GM23338 (cell line): ENCODE measurements at regions not wholly inside any gene's neighbourhood (a gene's known extent, or its start where the extent isn't known, plus 50 kb on each side); places are given as distances from the start of the nearest gene placed in this dataset.

Experiments
- ATAC-seq: fragments of 200-7000 bp; cut with Tn5 transposase; 3 replicates; pipeline ENCODE4 v1.9.1; 2020
- DNase-seq: peaks from one replicate; pipeline ENCODE4 v3.0.0-alpha.2; 2015; ENCODE audit warnings: low spot score
- H2AFZ ChIP-seq: fragments of 200-600 bp; sonication (generic); 2 replicates; pipeline ENCODE4 v1.8.0; 2016; ENCODE audit warnings: antibody characterized with exemption, mild to moderate bottlenecking, moderate library complexity
- H3F3A ChIP-seq: fragments of 200-600 bp; sonication (generic); replicated peaks from 2 replicates; pipeline ENCODE4 v1.8.0; 2017; ENCODE audit warnings: antibody characterized with exemption, mixed run types, low read depth
- H3K27ac ChIP-seq: fragments of 200-600 bp; sonication (generic); 2 replicates; pipeline ENCODE4 v1.6.1; 2016; ENCODE audit warnings: low read depth
- H3K27me3 ChIP-seq: fragments of 200-600 bp; sonication (generic); 2 replicates; pipeline ENCODE4 v1.8.0; 2016; ENCODE audit warnings: mild to moderate bottlenecking, mixed run types, moderate library complexity; ENCODE audit not compliant: insufficient read depth
- H3K36me3 ChIP-seq: fragments of 200-600 bp; sonication (generic); 2 replicates; pipeline ENCODE4 v1.8.0; 2016; ENCODE audit warnings: mild to moderate bottlenecking; ENCODE audit not compliant: insufficient read depth
- H3K4me1 ChIP-seq: fragments of 200-600 bp; sonication (generic); 2 replicates; pipeline ENCODE4 v1.8.0; 2016; ENCODE audit warnings: mild to moderate bottlenecking, moderate library complexity; ENCODE audit not compliant: insufficient read depth
- H3K4me2 ChIP-seq: fragments of 200-600 bp; sonication (generic); 2 replicates; pipeline ENCODE4 v1.7.1; 2017; ENCODE audit warnings: mixed run types
- H3K4me3 ChIP-seq: fragments of 200-600 bp; sonication (generic); 2 replicates; pipeline ENCODE4 v1.6.1; 2016; ENCODE audit warnings: mixed run types
- H3K79me2 ChIP-seq: fragments of 200-600 bp; sonication (generic); replicated peaks from 2 replicates; pipeline ENCODE4 v1.8.0; 2017; ENCODE audit warnings: mild to moderate bottlenecking; ENCODE audit not compliant: insufficient read depth
- H3K9me2 ChIP-seq: fragments of 200-600 bp; sonication (generic); 2 replicates; pipeline ENCODE4 v1.8.0; 2017; ENCODE audit not compliant: insufficient read depth
- H4K20me1 ChIP-seq: fragments of 200-600 bp; sonication (generic); replicated peaks from 2 replicates; pipeline ENCODE4 v1.8.0; 2017; ENCODE audit warnings: mild to moderate bottlenecking; ENCODE audit not compliant: insufficient read depth
- H3K27ac Mint-ChIP-seq: 2 replicates; pipeline ENCODE4 v1.8.0; 2020; ENCODE audit warnings: inconsistent platforms, mild to moderate bottlenecking, moderate library complexity, mixed read lengths
- H3K27me3 Mint-ChIP-seq: 3 replicates; pipeline ENCODE4 v1.8.0; 2022; ENCODE audit warnings: low read depth, mild to moderate bottlenecking, moderate library complexity, mixed read lengths, inconsistent platforms; ENCODE audit not compliant: insufficient read depth, poor library complexity
- H3K36me3 Mint-ChIP-seq: 3 replicates; pipeline ENCODE4 v1.8.0; 2021; ENCODE audit warnings: low read depth, mild to moderate bottlenecking, inconsistent platforms, moderate library complexity, mixed read lengths
- H3K4me1 Mint-ChIP-seq: 3 replicates; pipeline ENCODE4 v1.8.0; 2020; ENCODE audit warnings: mild to moderate bottlenecking, inconsistent platforms, mixed read lengths
- H3K4me3 Mint-ChIP-seq: 3 replicates; pipeline ENCODE4 v1.8.0; 2021; ENCODE audit warnings: moderate library complexity, mild to moderate bottlenecking, inconsistent platforms, mixed read lengths
- H3K9me3 Mint-ChIP-seq: 3 replicates; pipeline ENCODE4 v1.8.0; 2020; ENCODE audit warnings: moderate library complexity, mild to moderate bottlenecking, inconsistent platforms, mixed read lengths
- EZH2 ChIP-seq: fragments of 200-600 bp; sonication (generic); IDR thresholded peaks from one replicate; pipeline ENCODE4 v1.8.0; 2017; ENCODE audit warnings: antibody characterized with exemption, mild to moderate bottlenecking, low read depth; ENCODE audit not compliant: unreplicated experiment
- EZH2phosphoT487 ChIP-seq: fragments of 200-600 bp; sonication (generic); IDR thresholded peaks from one replicate; pipeline ENCODE4 v1.8.1; 2018; ENCODE audit warnings: antibody characterized with exemption; ENCODE audit not compliant: unreplicated experiment
- JUNB ChIP-seq: IDR thresholded peaks from one replicate; pipeline ENCODE4 v1.6.1; 2016; ENCODE audit warnings: antibody characterized with exemption; ENCODE audit not compliant: unreplicated experiment
- NANOG ChIP-seq: IDR thresholded peaks from 2 replicates; pipeline ENCODE4 v1.6.1; 2016; ENCODE audit warnings: antibody characterized with exemption, borderline replicate concordance
- POLR2AphosphoS5 ChIP-seq: IDR thresholded peaks from 2 replicates; pipeline ENCODE4 v1.6.1; 2016; ENCODE audit warnings: antibody characterized with exemption, low read depth
- STAT1 ChIP-seq: IDR thresholded peaks from one replicate; pipeline ENCODE4 v1.6.1; 2016; ENCODE audit warnings: antibody characterized with exemption; ENCODE audit not compliant: unreplicated experiment
- ZNF114 ChIP-seq: fragments of 250-450 bp; sonication (Bioruptor Pico); IDR thresholded peaks from 2 replicates; pipeline ENCODE4 v1.5.0; 2020; ENCODE audit warnings: mild to moderate bottlenecking, moderate library complexity
- ZNF331 ChIP-seq: fragments of 250-450 bp; sonication (Bioruptor Pico); IDR thresholded peaks from 2 replicates; pipeline ENCODE4 v1.5.0; 2020; ENCODE audit warnings: low read depth, mild to moderate bottlenecking, moderate library complexity
- TF ChIP-seq, protein P1 (sequence below): IDR thresholded peaks from one replicate; pipeline ENCODE4 v1.6.1; 2018; ENCODE audit warnings: antibody characterized with exemption; ENCODE audit not compliant: unreplicated experiment
- TF ChIP-seq, protein P2 (sequence below), 2 experiments: fragments of 200-600 bp in 1 of 2; sonication (generic) in 1 of 2; conservative IDR thresholded peaks; 2 replicates each; pipeline versions ENCODE4 v1.5.1 to v1.6.1; 2016 to 2017; ENCODE audit warnings: antibody characterized with exemption in 2 of 2, low read depth in 2 of 2, mild to moderate bottlenecking in 2 of 2, moderate library complexity in 1 of 2

- TF ChIP-seq, protein P1, sequence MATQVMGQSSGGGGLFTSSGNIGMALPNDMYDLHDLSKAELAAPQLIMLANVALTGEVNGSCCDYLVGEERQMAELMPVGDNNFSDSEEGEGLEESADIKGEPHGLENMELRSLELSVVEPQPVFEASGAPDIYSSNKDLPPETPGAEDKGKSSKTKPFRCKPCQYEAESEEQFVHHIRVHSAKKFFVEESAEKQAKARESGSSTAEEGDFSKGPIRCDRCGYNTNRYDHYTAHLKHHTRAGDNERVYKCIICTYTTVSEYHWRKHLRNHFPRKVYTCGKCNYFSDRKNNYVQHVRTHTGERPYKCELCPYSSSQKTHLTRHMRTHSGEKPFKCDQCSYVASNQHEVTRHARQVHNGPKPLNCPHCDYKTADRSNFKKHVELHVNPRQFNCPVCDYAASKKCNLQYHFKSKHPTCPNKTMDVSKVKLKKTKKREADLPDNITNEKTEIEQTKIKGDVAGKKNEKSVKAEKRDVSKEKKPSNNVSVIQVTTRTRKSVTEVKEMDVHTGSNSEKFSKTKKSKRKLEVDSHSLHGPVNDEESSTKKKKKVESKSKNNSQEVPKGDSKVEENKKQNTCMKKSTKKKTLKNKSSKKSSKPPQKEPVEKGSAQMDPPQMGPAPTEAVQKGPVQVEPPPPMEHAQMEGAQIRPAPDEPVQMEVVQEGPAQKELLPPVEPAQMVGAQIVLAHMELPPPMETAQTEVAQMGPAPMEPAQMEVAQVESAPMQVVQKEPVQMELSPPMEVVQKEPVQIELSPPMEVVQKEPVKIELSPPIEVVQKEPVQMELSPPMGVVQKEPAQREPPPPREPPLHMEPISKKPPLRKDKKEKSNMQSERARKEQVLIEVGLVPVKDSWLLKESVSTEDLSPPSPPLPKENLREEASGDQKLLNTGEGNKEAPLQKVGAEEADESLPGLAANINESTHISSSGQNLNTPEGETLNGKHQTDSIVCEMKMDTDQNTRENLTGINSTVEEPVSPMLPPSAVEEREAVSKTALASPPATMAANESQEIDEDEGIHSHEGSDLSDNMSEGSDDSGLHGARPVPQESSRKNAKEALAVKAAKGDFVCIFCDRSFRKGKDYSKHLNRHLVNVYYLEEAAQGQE = no peak
- no peak for TF ChIP-seq ZNF114 (CRISPR knock-in tag)
- no peak for TF ChIP-seq JUNB
- TF ChIP-seq EZH2phosphoT487 = no peak
- no peak for TF ChIP-seq NANOG
- no peak for TF ChIP-seq POLR2AphosphoS5
- TF ChIP-seq STAT1 = no peak
Observed at GRCh38 chr4:126937342-126937741, 695.4 kb upstream of the INTU start (continued).

DNA sequence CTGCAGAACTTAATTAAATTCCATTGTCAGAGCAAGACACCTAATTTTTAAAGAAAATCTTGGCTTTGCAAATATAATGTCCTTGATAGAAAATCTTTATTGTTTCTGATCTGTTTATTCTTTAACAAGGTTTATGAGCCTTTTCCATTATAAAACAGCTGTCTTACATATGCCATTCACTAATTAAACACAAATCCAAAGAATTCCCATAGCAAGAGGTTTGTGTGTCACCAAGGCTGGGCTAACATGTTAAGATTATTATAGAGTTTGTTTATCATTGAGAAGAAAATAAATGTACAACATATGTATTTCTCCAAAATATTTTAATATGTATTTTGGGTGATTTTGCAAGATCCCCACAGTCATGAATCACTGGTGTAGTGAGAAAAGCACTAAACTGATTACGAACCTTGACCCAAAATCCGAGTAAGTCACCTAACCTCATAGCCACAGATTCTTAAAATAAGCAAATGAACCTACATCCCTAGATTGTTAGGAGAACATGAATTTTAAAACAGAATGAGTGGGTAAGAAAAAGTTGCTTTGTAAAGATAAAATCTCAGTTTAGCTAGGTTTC lies 694.8 kb upstream of the INTU start:
- H3K79me2 ChIP-seq = no peaks in the 10 kb centered on the region
- ATAC-seq (no peak), DNase-seq (no peak)
- no peaks in the 10 kb centered on the region for H3K4me1 Mint-ChIP-seq
- H3K36me3 ChIP-seq = no peaks in the 10 kb centered on the region
- no peaks in the 10 kb centered on the region for H4K20me1 ChIP-seq
- no peaks in the 10 kb centered on the region for H3K9me2 ChIP-seq
- no peak overlapping the region for H3K27ac ChIP-seq
- H3F3A ChIP-seq = no peaks in the 10 kb centered on the region
- H2AFZ ChIP-seq = no peak overlapping the region
- no peaks in the 10 kb centered on the region for H3K4me1 ChIP-seq
- no peaks in the 10 kb centered on the region for H3K9me3 Mint-ChIP-seq
- no peaks in the 10 kb centered on the region for H3K27me3 Mint-ChIP-seq
- TF ChIP-seq NANOG (no peak), EZH2phosphoT487 (no peak), POLR2AphosphoS5 (no peak)
- H3K36me3 Mint-ChIP-seq = no peaks in the 10 kb centered on the region; the same call in 2 of the 3 replicates
- no peaks in the 10 kb centered on the region for H3K27me3 ChIP-seq
- no peak overlapping the region for H3K4me3 ChIP-seq
- no peak overlapping the region for H3K4me2 ChIP-seq
- H3K4me3 Mint-ChIP-seq = no peak overlapping the region
- no peak overlapping the region for H3K27ac Mint-ChIP-seq

GRCh38 chr4:126939401-126939800 lies 693.4 kb upstream of the INTU start:
- H3K36me3 Mint-ChIP-seq = no peaks in the 10 kb centered on the region; the same call in 2 of the 3 replicates
- no peaks in the 10 kb centered on the region for H3K36me3 ChIP-seq
- H3K79me2 ChIP-seq = no peaks in the 10 kb centered on the region
- H3K27me3 ChIP-seq = no peaks in the 10 kb centered on the region
- no peaks in the 10 kb centered on the region for H3K4me1 Mint-ChIP-seq
- no peaks in the 10 kb centered on the region for H4K20me1 ChIP-seq
- H3K9me2 ChIP-seq = no peaks in the 10 kb centered on the region
- no peak overlapping the region for H3K27ac ChIP-seq
- no peak overlapping the region for H3K4me3 Mint-ChIP-seq
- H2AFZ ChIP-seq = no peak overlapping the region
- H3K4me2 ChIP-seq = no peak overlapping the region
- no peak overlapping the region for H3K27ac Mint-ChIP-seq
- ATAC-seq = no peak
- H3K4me1 ChIP-seq = no peaks in the 10 kb centered on the region
- no peaks in the 10 kb centered on the region for H3F3A ChIP-seq
- no peak overlapping the region for H3K4me3 ChIP-seq
- H3K9me3 Mint-ChIP-seq = no peaks in the 10 kb centered on the region
- no peaks in the 10 kb centered on the region for H3K27me3 Mint-ChIP-seq
- DNase-seq = no peak
- TF ChIP-seq ZNF331 (CRISPR knock-in tag) (no peak), JUNB (no peak), POLR2AphosphoS5 (no peak), NANOG (no peak), EZH2 (no peak), STAT1 (no peak)
- TF ChIP-seq, protein P1 = no peak
- TF ChIP-seq, protein P2, sequence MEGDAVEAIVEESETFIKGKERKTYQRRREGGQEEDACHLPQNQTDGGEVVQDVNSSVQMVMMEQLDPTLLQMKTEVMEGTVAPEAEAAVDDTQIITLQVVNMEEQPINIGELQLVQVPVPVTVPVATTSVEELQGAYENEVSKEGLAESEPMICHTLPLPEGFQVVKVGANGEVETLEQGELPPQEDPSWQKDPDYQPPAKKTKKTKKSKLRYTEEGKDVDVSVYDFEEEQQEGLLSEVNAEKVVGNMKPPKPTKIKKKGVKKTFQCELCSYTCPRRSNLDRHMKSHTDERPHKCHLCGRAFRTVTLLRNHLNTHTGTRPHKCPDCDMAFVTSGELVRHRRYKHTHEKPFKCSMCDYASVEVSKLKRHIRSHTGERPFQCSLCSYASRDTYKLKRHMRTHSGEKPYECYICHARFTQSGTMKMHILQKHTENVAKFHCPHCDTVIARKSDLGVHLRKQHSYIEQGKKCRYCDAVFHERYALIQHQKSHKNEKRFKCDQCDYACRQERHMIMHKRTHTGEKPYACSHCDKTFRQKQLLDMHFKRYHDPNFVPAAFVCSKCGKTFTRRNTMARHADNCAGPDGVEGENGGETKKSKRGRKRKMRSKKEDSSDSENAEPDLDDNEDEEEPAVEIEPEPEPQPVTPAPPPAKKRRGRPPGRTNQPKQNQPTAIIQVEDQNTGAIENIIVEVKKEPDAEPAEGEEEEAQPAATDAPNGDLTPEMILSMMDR (conservative IDR thresholded peaks at IDR 0.05; ENCODE audit: low read depth in 2 of 2) = no peak
